MM.1S (cell line): ENCODE measurements at regions not wholly inside any gene's neighbourhood (a gene's known extent, or its start where the extent isn't known, plus 50 kb on each side); places are given as distances from the start of the nearest gene placed in this dataset.

Experiments
- DNase-seq: peaks from one replicate; pipeline ENCODE4 v3.0.0-alpha.2; 2015
- H2AFZ ChIP-seq: fragments of 300-600 bp; sonication (generic); 2 replicates; pipeline ENCODE4 v1.6.0; 2016; ENCODE audit warnings: antibody characterized with exemption, low read length
- H3F3A ChIP-seq: fragments of 300-600 bp; sonication (generic); 2 replicates; pipeline ENCODE4 v1.6.1; 2016; ENCODE audit warnings: mild to moderate bottlenecking, antibody characterized with exemption, low read length, moderate library complexity, mixed read lengths; ENCODE audit not compliant: insufficient read depth
- H3K27ac ChIP-seq: fragments of 300-600 bp; sonication (generic); 2 replicates; pipeline ENCODE4 v1.5.1; 2016; ENCODE audit warnings: mild to moderate bottlenecking, low read length
- H3K27me3 ChIP-seq: fragments of 300-600 bp; sonication (generic); replicated peaks from 2 replicates; pipeline ENCODE4 v1.6.0; 2016; ENCODE audit warnings: low read length; ENCODE audit not compliant: insufficient read depth
- H3K36me3 ChIP-seq: fragments of 300-600 bp; sonication (generic); replicated peaks from 2 replicates; pipeline ENCODE4 v1.6.1; 2016; ENCODE audit warnings: mild to moderate bottlenecking, low read length, mixed read lengths; ENCODE audit not compliant: insufficient read depth
- H3K4me1 ChIP-seq: fragments of 300-600 bp; sonication (generic); 2 replicates; pipeline ENCODE4 v1.6.1; 2016; ENCODE audit warnings: low read length, mixed read lengths
- H3K4me2 ChIP-seq: fragments of 300-600 bp; sonication (generic); 2 replicates; pipeline ENCODE4 v1.6.0; 2016; ENCODE audit warnings: low read depth, low read length
- H3K4me3 ChIP-seq: fragments of 300-600 bp; sonication (generic); 2 replicates; pipeline ENCODE4 v1.5.1; 2016; ENCODE audit warnings: low read length, mixed read lengths
- H3K79me2 ChIP-seq: fragments of 300-600 bp; sonication (generic); 2 replicates; pipeline ENCODE4 v1.6.1; 2016; ENCODE audit warnings: mixed run types, low read length, mixed read lengths
- H3K9ac ChIP-seq: fragments of 300-600 bp; sonication (generic); 2 replicates; pipeline ENCODE4 v1.6.1; 2016; ENCODE audit warnings: low read length, mixed read lengths
- H3K9me2 ChIP-seq: fragments of 300-600 bp; sonication (generic); replicated peaks from 2 replicates; pipeline ENCODE4 v1.6.1; 2016; ENCODE audit warnings: mild to moderate bottlenecking, low read length, mixed read lengths; ENCODE audit not compliant: insufficient read depth
- H3K9me3 ChIP-seq: fragments of 300-600 bp; sonication (generic); replicated peaks from 2 replicates; pipeline ENCODE4 v1.6.1; 2016; ENCODE audit warnings: mild to moderate bottlenecking, low read length, mixed read lengths; ENCODE audit not compliant: insufficient read depth
- H4K20me1 ChIP-seq: fragments of 300-600 bp; sonication (generic); 2 replicates; pipeline ENCODE4 v1.6.1; 2016; ENCODE audit warnings: mild to moderate bottlenecking, low read length, moderate library complexity, mixed read lengths; ENCODE audit not compliant: insufficient read depth
- EZH2 ChIP-seq: fragments of 300-600 bp; sonication (generic); optimal IDR thresholded peaks from 2 replicates; pipeline ENCODE3; 2017; ENCODE audit warnings: low read depth, mild to moderate bottlenecking, antibody characterized with exemption, low read length, mixed read lengths
- EZH2phosphoT487 ChIP-seq: fragments of 300-600 bp; sonication (generic); IDR thresholded peaks from 2 replicates; pipeline ENCODE4 v1.6.1; 2018; ENCODE audit warnings: antibody characterized with exemption, low read length
- TF ChIP-seq, protein P1 (sequence below): fragments of 300-600 bp; sonication (generic); IDR thresholded peaks from 2 replicates; pipeline ENCODE4 v1.5.1; 2016; ENCODE audit warnings: antibody characterized with exemption, low read length, mixed read lengths

DNA sequence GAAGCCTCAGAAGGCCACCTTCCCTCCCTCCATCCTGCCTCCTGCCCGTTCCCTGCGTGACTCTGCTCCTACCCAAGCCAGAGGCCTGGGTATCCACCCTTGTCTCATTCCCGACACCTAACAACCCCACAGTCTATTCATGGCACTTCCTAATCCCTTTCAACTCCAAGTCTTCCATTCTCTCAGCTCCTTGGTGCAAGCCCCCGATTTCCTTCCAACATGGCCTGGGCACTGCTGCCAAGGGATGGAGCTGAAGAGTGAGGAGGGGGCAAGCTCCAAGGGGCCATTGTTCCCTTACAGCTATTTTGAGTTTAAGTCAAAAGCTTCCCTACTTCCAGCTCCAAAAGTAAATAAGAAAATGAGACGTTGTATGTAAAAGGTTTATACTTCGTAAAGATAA, 84.8 kb upstream of the ASB18 start:
- Histone ChIP-seq H4K20me1 (no peaks in the 10 kb centered on the region), H3K9ac (no peak overlapping the region), H3K27me3 (no peaks in the 10 kb centered on the region), H3K4me2 (no peak overlapping the region), H3K9me3 (no peaks in the 10 kb centered on the region), H3K36me3 (no peaks in the 10 kb centered on the region), H3K79me2 (no peaks in the 10 kb centered on the region), H3F3A (no peaks in the 10 kb centered on the region), H3K4me1 (no peaks in the 10 kb centered on the region), H2AFZ (no peak overlapping the region), H3K27ac (no peak overlapping the region), H3K9me2 (no peaks in the 10 kb centered on the region), H3K4me3 (no peak overlapping the region)
- DNase-seq: no peak
- TF ChIP-seq, protein P1, sequence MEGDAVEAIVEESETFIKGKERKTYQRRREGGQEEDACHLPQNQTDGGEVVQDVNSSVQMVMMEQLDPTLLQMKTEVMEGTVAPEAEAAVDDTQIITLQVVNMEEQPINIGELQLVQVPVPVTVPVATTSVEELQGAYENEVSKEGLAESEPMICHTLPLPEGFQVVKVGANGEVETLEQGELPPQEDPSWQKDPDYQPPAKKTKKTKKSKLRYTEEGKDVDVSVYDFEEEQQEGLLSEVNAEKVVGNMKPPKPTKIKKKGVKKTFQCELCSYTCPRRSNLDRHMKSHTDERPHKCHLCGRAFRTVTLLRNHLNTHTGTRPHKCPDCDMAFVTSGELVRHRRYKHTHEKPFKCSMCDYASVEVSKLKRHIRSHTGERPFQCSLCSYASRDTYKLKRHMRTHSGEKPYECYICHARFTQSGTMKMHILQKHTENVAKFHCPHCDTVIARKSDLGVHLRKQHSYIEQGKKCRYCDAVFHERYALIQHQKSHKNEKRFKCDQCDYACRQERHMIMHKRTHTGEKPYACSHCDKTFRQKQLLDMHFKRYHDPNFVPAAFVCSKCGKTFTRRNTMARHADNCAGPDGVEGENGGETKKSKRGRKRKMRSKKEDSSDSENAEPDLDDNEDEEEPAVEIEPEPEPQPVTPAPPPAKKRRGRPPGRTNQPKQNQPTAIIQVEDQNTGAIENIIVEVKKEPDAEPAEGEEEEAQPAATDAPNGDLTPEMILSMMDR: no peak
- TF ChIP-seq EZH2 (no peak), EZH2phosphoT487 (no peak)

DNA sequence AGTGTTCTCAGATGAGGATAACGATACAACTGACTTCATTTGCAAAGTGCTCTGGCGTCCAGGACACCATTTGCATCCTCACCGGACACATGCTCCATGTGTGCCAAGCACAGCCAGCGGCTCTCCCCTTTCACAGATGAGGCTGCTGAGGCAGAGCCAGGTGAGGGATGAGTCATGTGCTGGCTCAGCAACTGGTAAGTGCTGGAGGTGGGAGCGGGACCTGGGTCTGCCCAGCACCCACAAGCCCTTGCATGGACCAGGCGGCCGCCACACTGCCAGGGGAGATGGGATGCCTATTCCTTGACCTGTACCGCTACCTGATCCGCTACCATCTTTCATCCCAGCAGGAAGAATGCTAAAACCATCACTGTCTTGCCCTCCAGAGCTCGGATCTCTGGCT, 86.2 kb upstream of the ASB18 start:
- Histone ChIP-seq H2AFZ (no peak overlapping the region), H3K9me3 (no peaks in the 10 kb centered on the region), H3K9me2 (no peaks in the 10 kb centered on the region), H4K20me1 (no peaks in the 10 kb centered on the region), H3K9ac (no peak overlapping the region), H3F3A (no peaks in the 10 kb centered on the region), H3K27ac (no peak overlapping the region), H3K4me2 (no peak overlapping the region), H3K36me3 (no peaks in the 10 kb centered on the region), H3K27me3 (no peaks in the 10 kb centered on the region), H3K4me1 (no peaks in the 10 kb centered on the region), H3K4me3 (no peak overlapping the region), H3K79me2 (no peaks in the 10 kb centered on the region)
- no peak for DNase-seq
- TF ChIP-seq EZH2phosphoT487: no peak
- no peak for TF ChIP-seq EZH2
- TF ChIP-seq, protein P1: no peak

DNA sequence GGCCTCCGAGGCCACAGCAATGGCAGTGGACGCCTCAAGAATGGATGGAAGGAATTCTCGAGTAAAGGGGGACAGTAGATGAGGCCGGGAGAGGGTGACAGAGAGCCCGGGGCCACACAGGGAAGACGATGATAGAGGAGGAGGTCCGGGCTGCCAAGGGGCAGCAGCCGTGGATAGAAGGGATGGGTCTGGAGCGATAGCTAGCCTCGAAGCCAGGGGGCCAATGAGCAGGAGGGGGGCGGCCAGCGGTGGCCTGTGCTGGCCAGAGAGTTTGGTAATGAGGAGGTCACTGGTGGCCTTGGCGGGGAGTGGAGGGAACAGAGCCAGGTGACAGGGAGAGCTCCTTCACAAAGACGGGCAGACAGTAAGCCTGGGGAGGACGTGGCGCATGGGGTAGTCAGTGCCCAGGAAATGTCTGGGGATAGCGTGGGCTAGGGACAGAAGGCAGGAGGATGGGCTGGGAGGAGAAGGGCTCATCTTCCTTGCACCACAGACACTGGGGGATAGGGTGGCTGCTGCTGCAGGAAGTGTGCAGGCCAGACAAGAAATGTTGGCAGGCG, 87.8 kb upstream of the ASB18 start:
- Histone ChIP-seq H3K9me2 (no peaks in the 10 kb centered on the region), H3K79me2 (no peaks in the 10 kb centered on the region), H3K9me3 (no peaks in the 10 kb centered on the region), H3K27me3 (no peaks in the 10 kb centered on the region), H3F3A (no peaks in the 10 kb centered on the region), H3K4me2 (no peak overlapping the region), H4K20me1 (no peaks in the 10 kb centered on the region), H3K27ac (no peak overlapping the region), H3K4me1 (no peaks in the 10 kb centered on the region), H3K4me3 (no peak overlapping the region), H3K36me3 (no peaks in the 10 kb centered on the region), H2AFZ (no peak overlapping the region), H3K9ac (no peak overlapping the region)
- TF ChIP-seq, protein P1: no peak
- TF ChIP-seq EZH2phosphoT487 (no peak), EZH2 (no peak)
- no peak for DNase-seq
